ENCODE measurements at regions not wholly inside any gene's neighbourhood (a gene's known extent, or its start where the extent isn't known, plus 50 kb on each side); places are given as distances from the start of the nearest gene placed in this dataset.

- DNase-seq (ENCODE audit: low read depth, low spot score) (no peak), ATAC-seq (no peak)
- no peak overlapping the region for H3K4me3 ChIP-seq (replicated peaks in 1 of 2; ENCODE audit: low read depth in 1 of 2, low read length in 2 of 2)
- H3K27ac ChIP-seq (ENCODE audit: low read depth, low read length) = no peak overlapping the region
- ChIA-PET CTCF (no interaction called here), POLR2A (no interaction called here), RAD21 (ENCODE audit: low non-redundant PET in 1 of 2, low total read pairs in 2 of 2, uncharacterized antibody in 2 of 2, unreplicated experiment in 2 of 2) (no interaction called here)
- BruUV-seq (replicated peaks) = no TSS peak
- no peaks in the 10 kb centered on the region for H3K79me2 ChIP-seq (ENCODE audit: insufficient read depth, low read length)
- no peak overlapping the region for H3K9ac ChIP-seq (ENCODE audit: low read length)
- H4K20me1 ChIP-seq (ENCODE audit: insufficient read depth) = no peaks in the 10 kb centered on the region
- no peak overlapping the region for H2AFZ ChIP-seq (ENCODE audit: low read depth, low read length, poor library complexity, severe bottlenecking)
- no peaks in the 10 kb centered on the region for H3K9me3 ChIP-seq (ENCODE audit: control insufficient read depth in 1 of 2, insufficient read depth in 1 of 2, low read depth in 1 of 2, low read length in 2 of 2)
- H3K9me2 ChIP-seq (ENCODE audit: insufficient read depth) = no peaks in the 10 kb centered on the region
- intact Hi-C loops (cut with micrococcal nuclease) = no loop called here
- H3K36me3 ChIP-seq (ENCODE audit: control insufficient read depth in 1 of 2, insufficient read depth in 2 of 2, low read length in 2 of 2) = no peaks in the 10 kb centered on the region
- no peaks in the 10 kb centered on the region for H3K4me1 ChIP-seq (ENCODE audit: control insufficient read depth in 1 of 2, insufficient read depth in 2 of 2, low read length in 2 of 2)
- no peak overlapping the region for H3K4me2 ChIP-seq (ENCODE audit: low read length)
- no peaks in the 10 kb centered on the region for H3K27me3 ChIP-seq (ENCODE audit: insufficient read depth, low read length)
- TF ChIP-seq, protein P1, sequence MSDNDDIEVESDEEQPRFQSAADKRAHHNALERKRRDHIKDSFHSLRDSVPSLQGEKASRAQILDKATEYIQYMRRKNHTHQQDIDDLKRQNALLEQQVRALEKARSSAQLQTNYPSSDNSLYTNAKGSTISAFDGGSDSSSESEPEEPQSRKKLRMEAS (IDR thresholded peaks at IDR 0.05) = no peak
- TF ChIP-seq CBX3 (IDR thresholded peaks at IDR 0.05; ENCODE audit: low read depth) (no peak), ZNF274 (IDR thresholded peaks at IDR 0.05; ENCODE audit: low read depth, low read length) (no peak), CEBPB (IDR thresholded peaks at IDR 0.05; ENCODE audit: low read depth) (no peak), SIN3A (IDR thresholded peaks at IDR 0.05; ENCODE audit: low read depth) (no peak), EGR1 (IDR thresholded peaks at IDR 0.05; ENCODE audit: low read depth) (no peak), FOSL1 (IDR thresholded peaks at IDR 0.05; ENCODE audit: low read depth) (no peak), TCF7L2 (IDR thresholded peaks at IDR 0.05; ENCODE audit: borderline replicate concordance, extremely low read depth, insufficient read depth, insufficient read length) (no peak), POLR2A (IDR thresholded peaks at IDR 0.05; ENCODE audit: borderline replicate concordance, extremely low read depth, insufficient read depth, insufficient read length) (no peak), RAD21 (IDR thresholded peaks at IDR 0.05; ENCODE audit: low read depth) (no peak), EZH2 (IDR thresholded peaks at IDR 0.05) (no peak), SP1 (IDR thresholded peaks at IDR 0.05; ENCODE audit: low read depth) (no peak), JUND (IDR thresholded peaks at IDR 0.05) (no peak), YY1 (IDR thresholded peaks at IDR 0.05; ENCODE audit: extremely low read depth, insufficient replicate concordance, low read depth, low read length) (no peak), ELF1 (IDR thresholded peaks at IDR 0.05; ENCODE audit: borderline replicate concordance, low read depth) (no peak), ATF3 (IDR thresholded peaks at IDR 0.05) (no peak), ZFX (IDR thresholded peaks at IDR 0.05) (no peak), POLR2AphosphoS5 (IDR thresholded peaks at IDR 0.05; ENCODE audit: low read depth, low read length) (no peak)
- TF ChIP-seq, protein P2, sequence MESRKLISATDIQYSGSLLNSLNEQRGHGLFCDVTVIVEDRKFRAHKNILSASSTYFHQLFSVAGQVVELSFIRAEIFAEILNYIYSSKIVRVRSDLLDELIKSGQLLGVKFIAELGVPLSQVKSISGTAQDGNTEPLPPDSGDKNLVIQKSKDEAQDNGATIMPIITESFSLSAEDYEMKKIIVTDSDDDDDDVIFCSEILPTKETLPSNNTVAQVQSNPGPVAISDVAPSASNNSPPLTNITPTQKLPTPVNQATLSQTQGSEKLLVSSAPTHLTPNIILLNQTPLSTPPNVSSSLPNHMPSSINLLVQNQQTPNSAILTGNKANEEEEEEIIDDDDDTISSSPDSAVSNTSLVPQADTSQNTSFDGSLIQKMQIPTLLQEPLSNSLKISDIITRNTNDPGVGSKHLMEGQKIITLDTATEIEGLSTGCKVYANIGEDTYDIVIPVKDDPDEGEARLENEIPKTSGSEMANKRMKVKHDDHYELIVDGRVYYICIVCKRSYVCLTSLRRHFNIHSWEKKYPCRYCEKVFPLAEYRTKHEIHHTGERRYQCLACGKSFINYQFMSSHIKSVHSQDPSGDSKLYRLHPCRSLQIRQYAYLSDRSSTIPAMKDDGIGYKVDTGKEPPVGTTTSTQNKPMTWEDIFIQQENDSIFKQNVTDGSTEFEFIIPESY (IDR thresholded peaks at IDR 0.05; ENCODE audit: extremely low read depth, insufficient replicate concordance, low read length) = no peak
- TF ChIP-seq, protein P3, sequence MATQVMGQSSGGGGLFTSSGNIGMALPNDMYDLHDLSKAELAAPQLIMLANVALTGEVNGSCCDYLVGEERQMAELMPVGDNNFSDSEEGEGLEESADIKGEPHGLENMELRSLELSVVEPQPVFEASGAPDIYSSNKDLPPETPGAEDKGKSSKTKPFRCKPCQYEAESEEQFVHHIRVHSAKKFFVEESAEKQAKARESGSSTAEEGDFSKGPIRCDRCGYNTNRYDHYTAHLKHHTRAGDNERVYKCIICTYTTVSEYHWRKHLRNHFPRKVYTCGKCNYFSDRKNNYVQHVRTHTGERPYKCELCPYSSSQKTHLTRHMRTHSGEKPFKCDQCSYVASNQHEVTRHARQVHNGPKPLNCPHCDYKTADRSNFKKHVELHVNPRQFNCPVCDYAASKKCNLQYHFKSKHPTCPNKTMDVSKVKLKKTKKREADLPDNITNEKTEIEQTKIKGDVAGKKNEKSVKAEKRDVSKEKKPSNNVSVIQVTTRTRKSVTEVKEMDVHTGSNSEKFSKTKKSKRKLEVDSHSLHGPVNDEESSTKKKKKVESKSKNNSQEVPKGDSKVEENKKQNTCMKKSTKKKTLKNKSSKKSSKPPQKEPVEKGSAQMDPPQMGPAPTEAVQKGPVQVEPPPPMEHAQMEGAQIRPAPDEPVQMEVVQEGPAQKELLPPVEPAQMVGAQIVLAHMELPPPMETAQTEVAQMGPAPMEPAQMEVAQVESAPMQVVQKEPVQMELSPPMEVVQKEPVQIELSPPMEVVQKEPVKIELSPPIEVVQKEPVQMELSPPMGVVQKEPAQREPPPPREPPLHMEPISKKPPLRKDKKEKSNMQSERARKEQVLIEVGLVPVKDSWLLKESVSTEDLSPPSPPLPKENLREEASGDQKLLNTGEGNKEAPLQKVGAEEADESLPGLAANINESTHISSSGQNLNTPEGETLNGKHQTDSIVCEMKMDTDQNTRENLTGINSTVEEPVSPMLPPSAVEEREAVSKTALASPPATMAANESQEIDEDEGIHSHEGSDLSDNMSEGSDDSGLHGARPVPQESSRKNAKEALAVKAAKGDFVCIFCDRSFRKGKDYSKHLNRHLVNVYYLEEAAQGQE (IDR thresholded peaks at IDR 0.05; ENCODE audit: low read depth) = no peak
These were observed 306.2 kb upstream of the CASK start for GRCh38 chrX:42229533-42229932.

Data from HCT116 (cell line).